Right atrium auricular region (tissue), 2 donors: ENCODE measurements at regions not wholly inside any gene's neighbourhood (a gene's known extent, or its start where the extent isn't known, plus 50 kb on each side); places are given as distances from the start of the nearest gene placed in this dataset.
"Not testable (repeated sequence)": the region's sequence is repeated elsewhere in the genome, so short reads cannot be mapped to it uniquely, and the experiment has no call there.

Experiments used
- DNase-seq: peaks from one replicate; pipeline ENCODE4 v3.0.0-alpha.2; 2019; ENCODE audit warnings: low spot score
- H3K27ac ChIP-seq, 2 donors: fragments of 200-600 bp; sonication (generic); 1 replicate in 1 of 2; 2 replicates in 1 of 2; pipeline ENCODE4 v1.5.1; 2016 to 2019
- H3K27me3 ChIP-seq, 2 donors: fragments of 200-600 bp; sonication (generic); one replicate each; pipeline versions ENCODE4 v1.5.1 to v1.6.0; 2017 to 2019
- H3K36me3 ChIP-seq: fragments of 200-600 bp; sonication (generic); one replicate; pipeline ENCODE4 v1.5.1; 2016
- H3K4me1 ChIP-seq, 2 donors: fragments of 200-600 bp; sonication (generic); one replicate each; pipeline versions ENCODE4 v1.5.1 to v1.6.0; 2017 to 2019
- H3K4me3 ChIP-seq, 2 donors: fragments of 200-600 bp; sonication (generic); 1 replicate in 1 of 2; 2 replicates in 1 of 2; pipeline ENCODE4 v1.5.1; 2017 to 2019; ENCODE audit warnings: mild to moderate bottlenecking in 1 of 2, moderate library complexity in 1 of 2
- H3K9me3 ChIP-seq, 2 donors: fragments of 200-600 bp; sonication (generic); one replicate each; pipeline ENCODE4 v1.5.1; 2019
- CTCF ChIP-seq, 2 donors: fragments of 200-600 bp; sonication (generic); IDR thresholded peaks; one replicate each; pipeline ENCODE4 v1.5.1; 2019; ENCODE audit warnings: antibody characterized with exemption in 2 of 2

- H3K36me3 ChIP-seq: no peaks in the 10 kb centered on the region
- DNase-seq: no peak
- H3K27me3 ChIP-seq: no peaks in the 10 kb centered on the region
- H3K9me3 ChIP-seq: no peaks in the 10 kb centered on the region
- no peak overlapping the region for H3K27ac ChIP-seq
- no peak overlapping the region for H3K4me3 ChIP-seq
- no peak for TF ChIP-seq CTCF (IDR thresholded peaks at IDR 0.05)
- H3K4me1 ChIP-seq: no peaks in the 10 kb centered on the region
These were observed 240.1 kb upstream of the NFIA start for GRCh38 chr1:60842304-60842703.

GRCh38 chr1:60841116-60842046 lies 241.0 kb upstream of the NFIA start:
- no peak for DNase-seq
- Histone ChIP-seq H3K9me3 (no peaks in the 10 kb centered on the region), H3K4me1 (no peaks in the 10 kb centered on the region), H3K27ac (no peak overlapping the region), H3K36me3 (no peaks in the 10 kb centered on the region), H3K27me3 (no peaks in the 10 kb centered on the region), H3K4me3 (no peak overlapping the region)
- TF ChIP-seq CTCF (IDR thresholded peaks at IDR 0.05): no peak

- DNase-seq, H3K4me1 ChIP-seq, H3K4me3 ChIP-seq, H3K27me3 ChIP-seq, H3K36me3 ChIP-seq, H3K9me3 ChIP-seq, H3K27ac ChIP-seq: not testable (repeated sequence)
These were observed 241.9 kb upstream of the NFIA start for GRCh38 chr1:60840476-60840875.

GRCh38 chr1:60835649-60836048 lies 246.7 kb upstream of the NFIA start:
- Histone ChIP-seq H3K27me3 (no peaks in the 10 kb centered on the region), H3K36me3 (no peaks in the 10 kb centered on the region), H3K9me3 (no peaks in the 10 kb centered on the region), H3K27ac (no peak overlapping the region), H3K4me1 (peaks cover 0 to 7% of the 10 kb centered on the region in 2 donors), H3K4me3 (no peak overlapping the region)
- no peak for DNase-seq
- TF ChIP-seq CTCF (IDR thresholded peaks at IDR 0.05): no peak

- Histone ChIP-seq H3K4me1 (peaks cover 0 to 7% of the 10 kb centered on the region in 2 donors), H3K36me3 (no peaks in the 10 kb centered on the region), H3K27ac (no peak overlapping the region), H3K9me3 (no peaks in the 10 kb centered on the region), H3K4me3 (no peak overlapping the region), H3K27me3 (no peaks in the 10 kb centered on the region)
- DNase-seq: no peak
- no peak for TF ChIP-seq CTCF (IDR thresholded peaks at IDR 0.05)
These were observed 249.2 kb upstream of the NFIA start for GRCh38 chr1:60833173-60833572.

- Histone ChIP-seq H3K36me3 (no peaks in the 10 kb centered on the region), H3K27me3 (no peaks in the 10 kb centered on the region), H3K9me3 (no peaks in the 10 kb centered on the region), H3K4me1 (peaks cover 0 to 7% of the 10 kb centered on the region in 2 donors), H3K4me3 (no peak overlapping the region), H3K27ac (no peak overlapping the region)
- no peak for DNase-seq
- no peak for TF ChIP-seq CTCF (IDR thresholded peaks at IDR 0.05)
These were observed 250.0 kb upstream of the NFIA start for GRCh38 chr1:60832367-60832766.
